Testis (tissue), 2 donors: ENCODE measurements at regions not wholly inside any gene's neighbourhood (a gene's known extent, or its start where the extent isn't known, plus 50 kb on each side); places are given as distances from the start of the nearest gene placed in this dataset.

Experiments used
- CTCF ChIP-seq, 3 experiments: fragments of 450-650 bp in 2 of 3; fragments of 200-600 bp in 1 of 3; sonication (generic) in 1 of 3; IDR thresholded peaks; one replicate each; pipeline ENCODE4 v1.5.1; 2016 to 2019; ENCODE audit warnings: antibody characterized with exemption in 3 of 3, mild to moderate bottlenecking in 2 of 3, moderate library complexity in 1 of 3
- POLR2A ChIP-seq: fragments of 450-650 bp; IDR thresholded peaks from one replicate; pipeline ENCODE4 v1.6.1; 2017; ENCODE audit warnings: antibody characterized with exemption, mild to moderate bottlenecking, moderate library complexity

GRCh38 chr15:77895742-77896141 lies 181.8 kb downstream of the TBC1D2B start:
- no peak for TF ChIP-seq CTCF (IDR thresholded peaks at IDR 0.05)
- TF ChIP-seq POLR2A, result no peak
